ENCODE measurements at regions not wholly inside any gene's neighbourhood (a gene's known extent, or its start where the extent isn't known, plus 50 kb on each side); places are given as distances from the start of the nearest gene placed in this dataset.

- H3K9me3 ChIP-seq (replicated peaks in 1 of 2; ENCODE audit: control insufficient read depth in 2 of 2, insufficient read depth in 1 of 2, low read depth in 1 of 2, low read length in 2 of 2): no peaks in the 10 kb centered on the region
- no CpG with 5 or more reads among the region's 18 CpGs for WGBS, 2 donors (ENCODE audit: extremely low coverage in 2 of 2, insufficient read length in 2 of 2, insufficient replicate concordance in 1 of 2)
- no peak for DNase-seq (ENCODE audit: low spot score)
- H3K14ac ChIP-seq (ENCODE audit: low read length): no peak overlapping the region
- H4K91ac ChIP-seq (ENCODE audit: low read depth, low read length, poor library complexity): no peak overlapping the region
- H3K18ac ChIP-seq (ENCODE audit: low read length): peak overlapping the region; percentile 89
- H2AK5ac ChIP-seq (ENCODE audit: low read depth, low read length): peak overlapping the region; percentile 64
- no peak overlapping the region for H2AFZ ChIP-seq (ENCODE audit: low read length)
- H3K27ac ChIP-seq (replicated peaks; ENCODE audit: low read length): no peak overlapping the region
- H3K4me2 ChIP-seq (ENCODE audit: insufficient read depth, low read length, poor library complexity, severe bottlenecking): no peak overlapping the region
- no peaks in the 10 kb centered on the region for H3K79me1 ChIP-seq (ENCODE audit: low read depth, low read length)
- H4K8ac ChIP-seq (ENCODE audit: low read depth, low read length): no peak overlapping the region
- peak overlapping the region; percentile 97 for H3K4ac ChIP-seq (ENCODE audit: low read length)
- no peak overlapping the region for H3K23ac ChIP-seq (ENCODE audit: low read depth, low read length, poor library complexity)
- H3K9ac ChIP-seq (ENCODE audit: low read depth, low read length, poor library complexity): no peak overlapping the region
- no peak overlapping the region for H2BK12ac ChIP-seq (ENCODE audit: low read length)
- H3K4me3 ChIP-seq (ENCODE audit: low read length in 2 of 2): no peak overlapping the region
- H3K27me3 ChIP-seq (ENCODE audit: control insufficient read depth in 3 of 3, insufficient read depth in 3 of 3, low read depth in 1 of 3, low read length in 3 of 3): peaks cover 0 to 29% (median 0%) of the 10 kb centered on the region in 3 experiments
- H2BK120ac ChIP-seq (ENCODE audit: low read depth, low read length): no peak overlapping the region
- no peak overlapping the region for H2BK5ac ChIP-seq (ENCODE audit: low read length)
- no peaks in the 10 kb centered on the region for H3K36me3 ChIP-seq (replicated peaks in 1 of 2; ENCODE audit: control insufficient read depth in 2 of 2, insufficient read depth in 2 of 2, low read length in 2 of 2)
- peaks cover 5% of the 10 kb centered on the region in 2 donors for H3K4me1 ChIP-seq (ENCODE audit: control insufficient read depth in 2 of 2, insufficient read depth in 1 of 2, low read depth in 1 of 2, low read length in 2 of 2)
- no peak overlapping the region for H2BK15ac ChIP-seq (ENCODE audit: low read length)
These were observed 106.5 kb downstream of the TPRA1 start for GRCh38 chr3:127483902-127484591.

- Histone ChIP-seq H3K9ac (ENCODE audit: low read depth, low read length, poor library complexity) (peak overlapping the region; percentile 61), H3K4ac (ENCODE audit: low read length) (peak overlapping the region; percentile 10), H3K4me2 (ENCODE audit: insufficient read depth, low read length, poor library complexity, severe bottlenecking) (no peak overlapping the region), H4K8ac (ENCODE audit: low read depth, low read length) (no peak overlapping the region), H3K27ac (replicated peaks; ENCODE audit: low read length) (no peak overlapping the region), H2BK120ac (ENCODE audit: low read depth, low read length) (peak overlapping the region; percentile 34), H3K79me1 (ENCODE audit: low read depth, low read length) (no peaks in the 10 kb centered on the region), H3K9me3 (replicated peaks in 1 of 2; ENCODE audit: control insufficient read depth in 2 of 2, insufficient read depth in 1 of 2, low read depth in 1 of 2, low read length in 2 of 2) (no peaks in the 10 kb centered on the region), H3K14ac (ENCODE audit: low read length) (no peak overlapping the region), H3K36me3 (replicated peaks in 1 of 2; ENCODE audit: control insufficient read depth in 2 of 2, insufficient read depth in 2 of 2, low read length in 2 of 2) (no peaks in the 10 kb centered on the region), H3K4me3 (ENCODE audit: low read length in 2 of 2) (no peak overlapping the region), H3K18ac (ENCODE audit: low read length) (peak overlapping the region; percentile 55), H3K4me1 (ENCODE audit: control insufficient read depth in 2 of 2, insufficient read depth in 1 of 2, low read depth in 1 of 2, low read length in 2 of 2) (peaks cover 5 to 7% of the 10 kb centered on the region in 2 donors), H2AFZ (ENCODE audit: low read length) (no peak overlapping the region), H2BK5ac (ENCODE audit: low read length) (no peak overlapping the region), H3K27me3 (ENCODE audit: control insufficient read depth in 3 of 3, insufficient read depth in 3 of 3, low read depth in 1 of 3, low read length in 3 of 3) (peaks cover 0 to 29% (median 0%) of the 10 kb centered on the region in 3 experiments), H4K91ac (ENCODE audit: low read depth, low read length, poor library complexity) (no peak overlapping the region), H2BK15ac (ENCODE audit: low read length) (no peak overlapping the region), H2AK5ac (ENCODE audit: low read depth, low read length) (no peak overlapping the region), H3K23ac (ENCODE audit: low read depth, low read length, poor library complexity) (peak overlapping the region; percentile 40), H2BK12ac (ENCODE audit: low read length) (no peak overlapping the region)
- WGBS, 2 donors (ENCODE audit: extremely low coverage in 2 of 2, insufficient read length in 2 of 2, insufficient replicate concordance in 1 of 2): no CpG with 5 or more reads among the region's 11 CpGs
- no peak for DNase-seq (ENCODE audit: low spot score)
These were observed 107.4 kb downstream of the TPRA1 start for GRCh38 chr3:127483005-127483641.

- Histone ChIP-seq H2AK5ac (ENCODE audit: low read depth, low read length) (peak overlapping the region; percentile 81), H3K4ac (ENCODE audit: low read length) (no peak overlapping the region), H3K9ac (ENCODE audit: low read depth, low read length, poor library complexity) (no peak overlapping the region), H3K4me1 (ENCODE audit: control insufficient read depth in 2 of 2, insufficient read depth in 1 of 2, low read depth in 1 of 2, low read length in 2 of 2) (peaks cover 5 to 7% of the 10 kb centered on the region in 2 donors), H2BK5ac (ENCODE audit: low read length) (no peak overlapping the region), H4K8ac (ENCODE audit: low read depth, low read length) (no peak overlapping the region), H3K9me3 (replicated peaks in 1 of 2; ENCODE audit: control insufficient read depth in 2 of 2, insufficient read depth in 1 of 2, low read depth in 1 of 2, low read length in 2 of 2) (no peaks in the 10 kb centered on the region), H4K91ac (ENCODE audit: low read depth, low read length, poor library complexity) (no peak overlapping the region), H3K4me2 (ENCODE audit: insufficient read depth, low read length, poor library complexity, severe bottlenecking) (no peak overlapping the region), H3K27ac (replicated peaks; ENCODE audit: low read length) (no peak overlapping the region), H3K18ac (ENCODE audit: low read length) (no peak overlapping the region), H3K23ac (ENCODE audit: low read depth, low read length, poor library complexity) (no peak overlapping the region), H3K36me3 (replicated peaks in 1 of 2; ENCODE audit: control insufficient read depth in 2 of 2, insufficient read depth in 2 of 2, low read length in 2 of 2) (no peaks in the 10 kb centered on the region), H3K27me3 (ENCODE audit: control insufficient read depth in 3 of 3, insufficient read depth in 3 of 3, low read depth in 1 of 3, low read length in 3 of 3) (peaks cover 0 to 29% (median 0%) of the 10 kb centered on the region in 3 experiments), H3K14ac (ENCODE audit: low read length) (no peak overlapping the region), H3K4me3 (ENCODE audit: low read length in 2 of 2) (no peak overlapping the region), H2BK12ac (ENCODE audit: low read length) (no peak overlapping the region), H2BK120ac (ENCODE audit: low read depth, low read length) (peak overlapping the region; percentile 87), H2AFZ (ENCODE audit: low read length) (no peak overlapping the region), H3K79me1 (ENCODE audit: low read depth, low read length) (no peaks in the 10 kb centered on the region), H2BK15ac (ENCODE audit: low read length) (peak overlapping the region; percentile 56)
- no peak for DNase-seq (ENCODE audit: low spot score)
- WGBS, 2 donors (ENCODE audit: extremely low coverage in 2 of 2, insufficient read length in 2 of 2, insufficient replicate concordance in 1 of 2): no CpG with 5 or more reads among the region's 14 CpGs
These were observed 108.1 kb downstream of the TPRA1 start for GRCh38 chr3:127482216-127483004.

Measured in neuronal stem cell (in vitro differentiated cells).